ENCODE measurements at regions not wholly inside any gene's neighbourhood (a gene's known extent, or its start where the extent isn't known, plus 50 kb on each side); places are given as distances from the start of the nearest gene placed in this dataset.

- Histone ChIP-seq H3K27ac (ENCODE audit: low read depth, low read length, poor library complexity, severe bottlenecking) (no peak overlapping the region), H3K4me3 (ENCODE audit: low read depth, low read length, poor library complexity, severe bottlenecking) (no peak overlapping the region), H3K9me3 (ENCODE audit: low read length) (no peaks in the 10 kb centered on the region), H2AFZ (ENCODE audit: low read length) (no peak overlapping the region), H3K4me2 (ENCODE audit: low read length) (no peak overlapping the region), H3K27me3 (ENCODE audit: insufficient read depth, low read length) (no peaks in the 10 kb centered on the region), H3K9me2 (ENCODE audit: low read depth, low read length) (no peaks in the 10 kb centered on the region), H3F3A (ENCODE audit: insufficient read depth, low read length) (no peaks in the 10 kb centered on the region), H3K9ac (ENCODE audit: low read length) (no peak overlapping the region), H3K79me2 (ENCODE audit: insufficient read depth, low read length) (no peaks in the 10 kb centered on the region), H3K4me1 (ENCODE audit: insufficient read depth, low read length, severe bottlenecking) (no peaks in the 10 kb centered on the region), H4K20me1 (ENCODE audit: insufficient read depth, low read length) (no peaks in the 10 kb centered on the region), H3K36me3 (ENCODE audit: insufficient read depth, low read length) (no peaks in the 10 kb centered on the region)
- TF ChIP-seq CTCF (IDR thresholded peaks at IDR 0.05; ENCODE audit: low read length) (no peak), EZH2 (IDR thresholded peaks at IDR 0.05; ENCODE audit: borderline replicate concordance, low read length) (no peak)
These were observed 202.5 kb downstream of the DHX35 start for GRCh38 chr20:39164642-39165041.

- H3K27me3 ChIP-seq (ENCODE audit: insufficient read depth, low read length) = no peaks in the 10 kb centered on the region
- no peaks in the 10 kb centered on the region for H3K79me2 ChIP-seq (ENCODE audit: insufficient read depth, low read length)
- no peak overlapping the region for H3K4me2 ChIP-seq (ENCODE audit: low read length)
- H3K36me3 ChIP-seq (ENCODE audit: insufficient read depth, low read length) = no peaks in the 10 kb centered on the region
- H3K27ac ChIP-seq (ENCODE audit: low read depth, low read length, poor library complexity, severe bottlenecking) = no peak overlapping the region
- no peak overlapping the region for H2AFZ ChIP-seq (ENCODE audit: low read length)
- H3K9ac ChIP-seq (ENCODE audit: low read length) = no peak overlapping the region
- H3K4me1 ChIP-seq (ENCODE audit: insufficient read depth, low read length, severe bottlenecking) = no peaks in the 10 kb centered on the region
- TF ChIP-seq CTCF (IDR thresholded peaks at IDR 0.05; ENCODE audit: low read length) = no peak
- no peak for TF ChIP-seq EZH2 (IDR thresholded peaks at IDR 0.05; ENCODE audit: borderline replicate concordance, low read length)
- no peak overlapping the region for H3K4me3 ChIP-seq (ENCODE audit: low read depth, low read length, poor library complexity, severe bottlenecking)
- H4K20me1 ChIP-seq (ENCODE audit: insufficient read depth, low read length) = no peaks in the 10 kb centered on the region
- H3K9me2 ChIP-seq (ENCODE audit: low read depth, low read length) = no peaks in the 10 kb centered on the region
- H3K9me3 ChIP-seq (ENCODE audit: low read length) = no peaks in the 10 kb centered on the region
- H3F3A ChIP-seq (ENCODE audit: insufficient read depth, low read length) = no peaks in the 10 kb centered on the region
These were observed 201.8 kb downstream of the DHX35 start for GRCh38 chr20:39163993-39164392.

GRCh38 chr20:39161900-39162299, 199.8 kb downstream of the DHX35 start:
- H3F3A ChIP-seq (ENCODE audit: insufficient read depth, low read length) = no peaks in the 10 kb centered on the region
- TF ChIP-seq EZH2 (IDR thresholded peaks at IDR 0.05; ENCODE audit: borderline replicate concordance, low read length) (no peak), CTCF (IDR thresholded peaks at IDR 0.05; ENCODE audit: low read length) (no peak)
- H3K9me3 ChIP-seq (ENCODE audit: low read length) = no peaks in the 10 kb centered on the region
- no peak overlapping the region for H2AFZ ChIP-seq (ENCODE audit: low read length)
- H3K4me3 ChIP-seq (ENCODE audit: low read depth, low read length, poor library complexity, severe bottlenecking) = no peak overlapping the region
- H3K79me2 ChIP-seq (ENCODE audit: insufficient read depth, low read length) = no peaks in the 10 kb centered on the region
- H3K27me3 ChIP-seq (ENCODE audit: insufficient read depth, low read length) = no peaks in the 10 kb centered on the region
- H3K27ac ChIP-seq (ENCODE audit: low read depth, low read length, poor library complexity, severe bottlenecking) = no peak overlapping the region
- H3K36me3 ChIP-seq (ENCODE audit: insufficient read depth, low read length) = no peaks in the 10 kb centered on the region
- no peaks in the 10 kb centered on the region for H3K4me1 ChIP-seq (ENCODE audit: insufficient read depth, low read length, severe bottlenecking)
- no peaks in the 10 kb centered on the region for H4K20me1 ChIP-seq (ENCODE audit: insufficient read depth, low read length)
- H3K9ac ChIP-seq (ENCODE audit: low read length) = no peak overlapping the region
- no peak overlapping the region for H3K4me2 ChIP-seq (ENCODE audit: low read length)
- no peaks in the 10 kb centered on the region for H3K9me2 ChIP-seq (ENCODE audit: low read depth, low read length)
